ENCODE measurements at regions not wholly inside any gene's neighbourhood (a gene's known extent, or its start where the extent isn't known, plus 50 kb on each side); places are given as distances from the start of the nearest gene placed in this dataset.
A peak's percentile ranks its signal among the peaks of the same experiment; 100 is the strongest.
"Not testable (repeated sequence)": the region's sequence is repeated elsewhere in the genome, so short reads cannot be mapped to it uniquely, and the experiment has no call there.

- no peak for FAIRE-seq
- DNase-seq (ENCODE audit: insufficient read length, low spot score) = no peak
Measured at GRCh38 chr2:113838744-113839444, 51.0 kb upstream of the ACTR3 start.

- FAIRE-seq (no peak), DNase-seq (ENCODE audit: insufficient read length, low spot score) (no peak)
Measured at GRCh38 chr2:113838277-113838676, 51.6 kb upstream of the ACTR3 start.

- DNase-seq (ENCODE audit: insufficient read length, low spot score) (no peak), FAIRE-seq (no peak)
Measured at GRCh38 chr2:113834051-113834730, 55.7 kb upstream of the ACTR3 start.

GRCh38 chr2:113832795-113833290, 57.0 kb upstream of the ACTR3 start:
- DNase-seq (ENCODE audit: insufficient read length, low spot score) (no peak), FAIRE-seq (no peak)

- DNase-seq (ENCODE audit: insufficient read length, low spot score) (no peak), FAIRE-seq (no peak)
Measured at GRCh38 chr2:113831161-113831560, 58.7 kb upstream of the ACTR3 start.

- FAIRE-seq (no peak), DNase-seq (ENCODE audit: insufficient read length, low spot score) (no peak)
Measured at GRCh38 chr2:113829761-113830160, 60.1 kb upstream of the ACTR3 start.

- FAIRE-seq (no peak), DNase-seq (ENCODE audit: insufficient read length, low spot score) (no peak)
Measured at GRCh38 chr2:113829270-113829669, 60.6 kb upstream of the ACTR3 start.

GRCh38 chr2:113828049-113828742, 61.7 kb upstream of the ACTR3 start:
- DNase-seq (ENCODE audit: insufficient read length, low spot score) (no peak), FAIRE-seq (no peak)

GRCh38 chr2:113827426-113827825, 62.5 kb upstream of the ACTR3 start:
- DNase-seq (ENCODE audit: insufficient read length, low spot score) (no peak), FAIRE-seq (no peak)

GRCh38 chr2:113826346-113827285, 63.3 kb upstream of the ACTR3 start:
- no peak for FAIRE-seq
- DNase-seq (ENCODE audit: insufficient read length, low spot score) = no peak

- no peak for FAIRE-seq
- DNase-seq (ENCODE audit: insufficient read length, low spot score) = no peak
Measured at GRCh38 chr2:113823716-113824595, 65.9 kb upstream of the ACTR3 start.

- FAIRE-seq = no peak
Measured at GRCh38 chr2:113822087-113822815, 65.8 kb upstream of the SLC35F5 start.

GRCh38 chr2:113818382-113818951, 62.0 kb upstream of the SLC35F5 start:
- peak; percentile 44 for FAIRE-seq
- peak; percentile 91 for DNase-seq (ENCODE audit: insufficient read length, low spot score)

More at GRCh38 chr2:113822087-113822815, 65.8 kb upstream of the SLC35F5 start:
- no peak for DNase-seq (ENCODE audit: insufficient read length, low spot score)

- FAIRE-seq; DNase-seq (ENCODE audit: insufficient read length, low spot score): not testable (repeated sequence)
Measured at GRCh38 chr2:113813396-113813795, 57.0 kb upstream of the SLC35F5 start.

- FAIRE-seq (no peak), DNase-seq (ENCODE audit: insufficient read length, low spot score) (no peak)
Measured at GRCh38 chr2:113812204-113812603, 55.8 kb upstream of the SLC35F5 start.

GRCh38 chr2:113809076-113809736, 52.8 kb upstream of the SLC35F5 start:
- no peak for DNase-seq (ENCODE audit: insufficient read length, low spot score)
- no peak for FAIRE-seq

- DNase-seq (ENCODE audit: insufficient read length, low spot score) (no peak), FAIRE-seq (no peak)
Measured at GRCh38 chr2:113807721-113808120, 51.3 kb upstream of the SLC35F5 start.
